ENCODE measurements at regions not wholly inside any gene's neighbourhood (a gene's known extent, or its start where the extent isn't known, plus 50 kb on each side); places are given as distances from the start of the nearest gene placed in this dataset.

- TF ChIP-seq CTCF (IDR thresholded peaks at IDR 0.05; ENCODE audit: borderline replicate concordance, control extremely low read depth, extremely low read depth, insufficient read depth, missing control alignments): no peak
- DNase-seq (ENCODE audit: low spot score): no peak
- in situ Hi-C loops (cut with MboI; ENCODE audit: low sequenced_read_pairs, unreplicated experiment): no loop called here
These were observed 62.8 kb upstream of the KDM7A start for GRCh38 chr7:140239653-140239935.

GRCh38 chr7:140238778-140239652, 62.2 kb upstream of the KDM7A start:
- in situ Hi-C loops (cut with MboI; ENCODE audit: low sequenced_read_pairs, unreplicated experiment): no loop called here
- no peak for DNase-seq (ENCODE audit: low spot score)
- no peak for TF ChIP-seq CTCF (IDR thresholded peaks at IDR 0.05; ENCODE audit: borderline replicate concordance, control extremely low read depth, extremely low read depth, insufficient read depth, missing control alignments)

- in situ Hi-C loops (cut with MboI; ENCODE audit: low sequenced_read_pairs, unreplicated experiment): no loop called here
- TF ChIP-seq CTCF (IDR thresholded peaks at IDR 0.05; ENCODE audit: borderline replicate concordance, control extremely low read depth, extremely low read depth, insufficient read depth, missing control alignments): no peak
- DNase-seq (ENCODE audit: low spot score): no peak
These were observed 60.6 kb upstream of the KDM7A start for GRCh38 chr7:140237390-140237789.

- TF ChIP-seq CTCF (IDR thresholded peaks at IDR 0.05; ENCODE audit: borderline replicate concordance, control extremely low read depth, extremely low read depth, insufficient read depth, missing control alignments): no peak
- DNase-seq (ENCODE audit: low spot score): no peak
- in situ Hi-C loops (cut with MboI; ENCODE audit: low sequenced_read_pairs, unreplicated experiment): no loop called here
These were observed 59.8 kb upstream of the KDM7A start for GRCh38 chr7:140236626-140237025.

- no peak for TF ChIP-seq CTCF (IDR thresholded peaks at IDR 0.05; ENCODE audit: borderline replicate concordance, control extremely low read depth, extremely low read depth, insufficient read depth, missing control alignments)
- in situ Hi-C loops (cut with MboI; ENCODE audit: low sequenced_read_pairs, unreplicated experiment): no loop called here
- no peak for DNase-seq (ENCODE audit: low spot score)
These were observed 58.3 kb upstream of the KDM7A start for GRCh38 chr7:140235114-140235513.

- no peak for TF ChIP-seq CTCF (IDR thresholded peaks at IDR 0.05; ENCODE audit: borderline replicate concordance, control extremely low read depth, extremely low read depth, insufficient read depth, missing control alignments)
- in situ Hi-C loops (cut with MboI; ENCODE audit: low sequenced_read_pairs, unreplicated experiment): no loop called here
- no peak for DNase-seq (ENCODE audit: low spot score)
These were observed 56.5 kb upstream of the KDM7A start for GRCh38 chr7:140232957-140233917.

All from GM13976 (cell line).